VCaP (cell line): ENCODE measurements at regions not wholly inside any gene's neighbourhood (a gene's known extent, or its start where the extent isn't known, plus 50 kb on each side); places are given as distances from the start of the nearest gene placed in this dataset.
"Not testable (repeated sequence)": the region's sequence is repeated elsewhere in the genome, so short reads cannot be mapped to it uniquely, and the experiment has no call there.

Experiments
- H3K27ac ChIP-seq: fragments of 450-650 bp; 2 replicates; pipeline ENCODE4 v1.5.1; 2017

GRCh38 chr13:52210564-52211415 lies 51.4 kb upstream of the NEK3 start:
- H3K27ac ChIP-seq: not testable (repeated sequence)
